ENCODE measurements at regions not wholly inside any gene's neighbourhood (a gene's known extent, or its start where the extent isn't known, plus 50 kb on each side); places are given as distances from the start of the nearest gene placed in this dataset.

- TF ChIP-seq CTCF (IDR thresholded peaks at IDR 0.05) (no peak), POLR2A (IDR thresholded peaks at IDR 0.05) (no peak)
Measured at GRCh38 chr4:123193802-123194367, 202.7 kb upstream of the SPRY1 start.

Data from testis (tissue), 2 donors.